Anterior cingulate cortex (tissue), 58 donors: ENCODE measurements at regions not wholly inside any gene's neighbourhood (a gene's known extent, or its start where the extent isn't known, plus 50 kb on each side); places are given as distances from the start of the nearest gene placed in this dataset.
"Not testable (repeated sequence)": the region's sequence is repeated elsewhere in the genome, so short reads cannot be mapped to it uniquely, and the experiment has no call there.

Source experiments
- DNase-seq, 58 donors: peaks; one replicate each; lab custom pipeline; 2025; lab: John Stamatoyannopoulos, UW

DNA sequence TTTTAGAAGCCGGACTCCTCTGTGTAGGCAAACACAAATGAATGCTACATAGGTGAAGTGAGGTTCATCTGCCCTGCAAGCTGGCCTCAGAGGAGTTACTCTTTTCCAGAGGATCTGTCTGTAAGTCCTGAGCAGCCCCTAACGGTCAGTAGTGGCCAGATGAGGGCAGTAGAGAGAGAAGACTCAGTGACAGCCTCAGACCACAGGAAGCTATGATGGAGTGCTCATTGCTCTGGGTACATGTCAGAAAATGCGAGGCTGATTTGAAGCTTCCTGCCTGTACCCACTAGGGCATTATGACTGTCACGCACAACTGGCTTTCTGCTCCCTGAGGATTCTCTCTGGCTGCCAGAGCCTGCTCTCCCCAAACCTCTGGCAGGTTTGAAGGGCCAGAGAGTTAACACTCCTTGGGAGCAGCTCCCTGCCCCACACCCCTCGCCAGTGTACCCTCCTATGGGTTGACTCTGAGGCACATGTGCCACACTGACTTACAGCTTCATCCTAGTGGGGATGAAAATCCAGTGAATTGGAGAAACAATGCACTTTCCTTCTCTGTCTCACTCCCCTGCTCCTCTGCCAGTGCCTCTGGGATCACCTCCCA, 141.5 kb downstream of the GABRG2 start:
- DNase-seq, result peak in 36 of 58 donors; percentile 1 to 50 (median 10)

DNA sequence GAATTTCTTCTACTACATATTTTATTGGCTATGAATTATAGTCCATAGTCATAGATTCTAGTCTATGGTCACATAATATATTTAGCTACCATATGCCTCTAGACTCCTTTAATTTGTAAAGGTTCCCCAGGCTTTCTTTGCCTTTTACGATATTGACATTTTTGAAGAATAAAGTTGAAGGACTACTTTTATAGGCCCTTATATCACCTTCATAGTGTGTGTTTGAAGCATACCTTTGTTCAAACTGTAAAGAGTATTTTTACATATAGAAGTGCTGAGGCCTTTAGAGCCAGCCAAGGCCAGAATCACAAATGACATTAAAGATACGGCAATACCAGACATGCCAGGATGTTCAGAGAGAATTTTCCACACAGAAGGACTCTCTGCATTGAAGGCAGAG, 147.0 kb downstream of the GABRG2 start:
- DNase-seq, result no peak

DNA sequence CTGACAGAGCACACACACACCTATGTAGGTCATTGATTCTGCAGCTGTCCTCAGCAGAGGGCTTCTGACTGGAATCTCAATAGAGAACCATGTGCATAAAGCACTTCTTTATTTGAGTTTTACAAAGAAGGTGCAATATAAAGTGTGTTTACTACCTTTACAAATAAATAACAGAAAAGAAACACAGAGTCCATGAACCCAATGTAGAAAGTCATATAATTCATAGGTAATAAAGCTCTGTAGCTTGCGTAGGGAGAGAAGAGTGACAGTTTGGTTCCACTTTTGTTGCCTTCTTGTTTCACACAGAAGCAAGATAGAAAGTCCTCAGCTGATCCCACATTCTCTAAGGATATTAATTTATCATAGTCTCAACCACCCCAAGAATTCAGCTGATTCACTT, 149.5 kb downstream of the GABRG2 start:
- DNase-seq, result no peak

DNA sequence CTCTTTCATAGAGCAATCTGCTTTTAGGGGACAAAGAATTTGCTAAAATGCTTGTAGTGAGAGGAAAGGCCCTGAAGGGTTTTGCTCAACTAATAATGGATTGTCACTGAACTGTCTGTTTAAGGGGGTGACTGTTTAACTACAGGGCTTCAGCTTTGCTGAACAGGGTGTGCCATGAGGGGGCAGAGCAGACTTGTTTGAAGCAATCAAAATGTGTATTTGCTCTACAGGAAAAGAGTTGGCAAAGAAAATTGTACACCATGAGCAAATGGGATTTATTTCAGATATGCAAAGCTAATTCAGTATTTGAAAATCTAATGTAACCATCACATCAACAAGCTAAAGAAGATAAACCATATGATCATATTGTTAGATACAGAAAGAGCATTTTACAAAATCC, 154.3 kb downstream of the GABRG2 start:
- no peak for DNase-seq

DNA sequence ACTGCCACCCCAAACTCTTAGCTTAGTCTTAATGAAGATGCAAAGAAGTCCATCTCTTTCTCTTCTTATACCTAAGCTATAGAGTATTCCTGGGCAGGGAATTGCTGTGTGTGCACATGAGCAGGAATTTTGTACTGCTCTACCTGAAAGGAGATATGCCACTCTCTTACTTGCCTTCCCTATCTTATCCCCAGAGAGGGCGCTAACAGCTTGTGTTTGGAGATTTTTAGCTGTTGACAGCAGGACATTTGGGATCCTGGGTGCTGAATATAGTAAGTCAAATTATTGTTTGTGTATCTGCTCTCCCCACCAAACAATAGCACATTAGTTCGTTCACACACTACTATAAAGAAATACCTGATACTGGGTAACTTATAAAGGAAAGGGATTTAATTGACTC, 159.5 kb downstream of the GABRG2 start:
- DNase-seq, result no peak

DNA sequence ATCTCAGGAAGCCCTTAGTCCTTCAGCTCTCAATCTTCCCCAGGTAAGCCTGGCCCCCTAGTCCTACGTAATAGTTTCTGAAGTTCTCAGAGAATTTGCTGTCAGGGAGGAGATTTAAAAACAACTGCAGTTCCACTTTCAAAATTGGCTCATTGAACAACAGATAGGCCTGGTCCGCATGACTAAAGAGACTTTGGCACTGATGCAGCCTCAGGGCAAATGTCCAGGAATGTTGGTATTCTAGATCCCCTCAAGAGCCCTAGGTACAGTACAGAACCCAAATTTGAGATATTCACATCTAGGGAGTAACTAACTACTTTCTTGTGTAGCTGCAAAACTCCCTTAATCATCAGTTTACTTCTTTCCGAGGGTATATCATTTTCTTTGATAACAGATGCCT, 162.8 kb downstream of the GABRG2 start:
- DNase-seq, result no peak

DNA sequence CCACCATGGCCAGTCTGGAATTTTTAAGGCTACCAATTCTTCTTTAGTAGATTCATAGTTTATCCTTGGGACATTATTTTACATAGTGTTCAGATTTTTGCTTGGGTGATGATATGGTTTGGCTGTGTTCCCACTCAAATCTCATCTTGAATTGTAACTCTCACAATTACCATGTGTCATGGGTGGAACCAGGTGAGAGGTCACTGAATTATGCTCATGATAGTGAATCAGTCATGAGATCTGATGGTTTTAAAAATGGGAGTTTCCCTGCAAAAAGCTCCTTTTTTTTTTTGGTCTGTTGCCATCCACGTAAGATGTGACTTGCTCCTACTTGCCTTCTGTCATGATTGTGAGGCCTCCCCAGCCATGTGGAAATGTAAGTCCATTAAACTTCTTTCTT, 163.9 kb downstream of the GABRG2 start:
- DNase-seq, result no peak

DNA sequence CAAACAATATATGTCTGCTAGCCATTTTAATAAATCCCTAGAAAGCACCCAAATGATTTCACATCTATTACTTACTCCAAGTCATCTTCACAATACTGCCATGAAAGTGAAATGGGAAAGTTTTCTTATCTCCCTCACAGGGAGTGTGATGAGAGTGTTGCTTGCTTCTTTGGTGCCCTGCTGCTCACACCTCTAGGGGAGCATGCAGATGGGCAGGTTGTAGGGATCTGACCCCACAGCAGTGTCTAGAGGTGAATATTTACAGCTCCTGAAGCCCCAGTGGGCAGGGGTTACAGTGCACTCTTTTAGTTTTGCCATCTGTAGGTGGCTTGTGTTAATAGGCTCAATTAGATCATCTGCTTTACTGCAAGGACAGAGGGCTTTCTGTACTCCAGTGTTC, 173.2 kb downstream of the GABRG2 start:
- no peak for DNase-seq

DNA sequence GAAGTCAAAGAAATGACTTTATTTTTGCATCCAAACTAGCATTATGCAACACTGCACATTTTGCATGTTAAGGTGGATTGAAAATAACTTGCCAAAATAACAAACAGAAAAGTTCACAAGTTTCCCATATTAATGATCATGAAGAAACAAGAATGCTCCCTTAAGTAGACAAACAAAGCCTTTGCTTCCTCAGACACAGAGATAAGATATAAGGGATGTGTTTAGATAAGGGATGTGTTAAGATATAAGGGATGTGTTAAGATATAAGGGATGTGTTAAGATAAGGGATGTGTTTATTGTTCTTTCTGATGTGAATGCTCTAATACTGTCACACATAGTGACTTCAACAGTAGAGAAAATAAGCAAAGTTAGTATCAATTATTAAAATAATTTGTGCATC, 174.8 kb downstream of the GABRG2 start:
- no peak for DNase-seq

DNA sequence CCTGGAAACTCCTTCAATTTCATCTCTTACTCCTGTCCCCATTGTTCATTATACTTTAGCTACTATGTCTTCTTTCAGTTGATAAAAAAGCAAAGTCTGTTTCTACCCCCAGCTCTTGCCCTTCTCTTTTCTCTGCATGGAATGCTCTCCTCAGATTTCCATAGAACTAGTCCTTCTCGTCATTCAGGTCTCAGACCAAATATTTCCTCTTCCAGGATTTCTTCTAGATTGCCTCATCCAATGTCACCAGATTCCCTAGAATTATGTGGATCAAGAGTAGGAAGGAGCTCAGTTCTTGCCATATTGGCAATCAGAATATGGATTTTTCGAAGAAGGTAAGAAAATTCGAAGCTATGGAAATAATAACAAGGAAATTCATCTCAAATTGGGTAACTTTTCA, 176.1 kb downstream of the GABRG2 start:
- DNase-seq, result no peak

DNA sequence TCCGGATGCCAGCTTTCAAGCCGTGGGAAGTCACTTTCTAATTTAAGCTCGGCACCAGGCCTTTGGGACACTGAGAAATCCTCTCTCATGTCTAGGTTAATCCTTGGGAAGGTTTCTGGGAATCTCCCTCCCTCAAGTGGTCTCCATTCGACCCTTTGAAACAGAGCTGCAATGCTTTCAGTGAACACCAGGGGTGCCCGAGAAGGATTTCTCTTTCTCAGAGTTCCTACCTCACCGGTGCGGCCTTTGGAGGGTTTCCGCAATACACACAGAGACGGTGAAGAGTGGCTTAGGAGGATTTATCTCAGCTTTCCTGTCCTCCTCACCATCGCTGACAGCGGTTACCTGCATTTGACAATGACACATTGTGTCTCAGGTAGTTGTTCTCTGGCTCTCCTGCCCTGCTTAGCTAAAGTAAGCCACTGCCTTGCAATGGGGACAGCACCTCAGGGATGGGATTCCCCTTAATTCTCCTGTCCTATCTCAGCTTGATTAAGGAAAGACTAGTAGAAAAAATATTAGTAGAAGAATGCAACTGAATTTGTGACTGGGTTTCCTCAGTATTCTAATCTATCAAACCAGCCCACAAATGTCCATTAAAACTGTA, 180.6 kb downstream of the GABRG2 start:
- DNase-seq, result no peak

DNA sequence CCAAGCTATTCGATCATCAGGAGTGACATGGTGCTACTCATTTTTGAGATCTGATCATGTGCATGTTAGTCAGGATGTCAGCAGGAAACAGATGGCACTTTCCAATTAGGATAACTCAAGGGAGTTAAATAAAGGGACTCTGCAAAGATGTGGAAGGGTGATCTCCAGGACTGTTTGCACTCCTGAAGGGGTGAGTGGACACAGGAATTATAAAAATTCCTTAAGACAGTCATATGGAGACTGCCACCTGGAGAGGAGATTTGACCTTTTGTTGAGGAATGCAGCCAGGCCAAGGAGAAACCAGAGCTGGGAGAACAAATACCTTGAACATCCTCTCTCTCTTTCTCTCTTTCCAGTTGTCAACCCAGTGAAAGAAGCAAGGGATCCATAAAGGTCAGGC, 189.1 kb downstream of the GABRG2 start:
- no peak for DNase-seq

DNA sequence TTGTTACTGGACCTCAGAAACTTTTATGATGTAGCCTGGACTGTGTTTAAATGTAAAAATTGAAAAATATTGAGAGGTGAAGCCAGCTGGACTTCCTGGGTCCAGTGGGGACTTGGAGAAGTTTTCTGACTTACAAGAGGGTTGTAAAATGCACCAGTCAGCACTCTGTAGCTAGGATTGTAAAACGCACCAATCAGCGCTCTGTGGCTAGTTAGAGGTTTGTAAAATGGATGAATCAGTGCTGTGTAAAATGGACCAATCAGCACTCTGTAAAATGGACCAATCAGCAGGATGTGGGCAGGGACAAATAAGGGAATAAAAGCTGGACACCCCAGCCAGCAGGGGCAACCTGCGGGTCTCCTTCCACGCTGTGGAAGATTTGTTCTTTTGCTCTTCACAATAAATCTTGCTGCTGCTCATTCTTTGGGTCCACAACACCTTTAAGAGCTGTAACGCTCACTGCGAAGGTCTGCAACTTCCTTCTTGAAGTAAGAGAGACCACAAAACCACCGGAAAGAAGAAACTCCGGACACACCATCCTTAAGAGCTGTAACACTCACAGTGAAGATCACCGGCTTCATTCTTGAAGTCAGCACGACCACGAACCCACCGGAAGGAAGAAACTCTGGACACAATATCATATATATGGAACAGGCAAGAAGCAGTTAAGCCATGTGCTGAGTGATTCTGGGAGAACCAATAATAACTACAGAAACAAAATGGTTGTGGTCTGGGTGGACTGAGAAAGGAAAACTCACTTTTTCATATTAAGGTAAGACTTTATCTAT, 201.3 kb downstream of the GABRG2 start:
- DNase-seq, result no peak

DNA sequence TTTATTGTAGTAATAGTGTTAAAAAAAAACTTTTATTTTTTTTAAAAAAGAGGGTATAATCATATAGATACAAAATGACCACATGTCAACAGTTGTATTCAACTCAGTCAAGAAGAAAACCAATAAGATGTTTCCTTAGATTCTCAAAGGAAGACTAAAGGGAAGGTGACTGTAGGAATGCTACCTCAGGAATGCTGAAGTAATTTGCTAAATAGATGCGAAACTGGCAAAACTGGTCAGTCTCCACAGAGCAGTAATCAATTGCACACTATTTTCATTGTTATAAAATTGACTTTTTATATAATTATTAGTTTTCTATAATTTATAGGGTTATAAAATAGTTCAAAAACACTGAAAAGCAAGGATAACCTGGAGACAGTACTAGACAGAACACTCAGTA, 204.8 kb downstream of the GABRG2 start:
- no peak for DNase-seq

DNA sequence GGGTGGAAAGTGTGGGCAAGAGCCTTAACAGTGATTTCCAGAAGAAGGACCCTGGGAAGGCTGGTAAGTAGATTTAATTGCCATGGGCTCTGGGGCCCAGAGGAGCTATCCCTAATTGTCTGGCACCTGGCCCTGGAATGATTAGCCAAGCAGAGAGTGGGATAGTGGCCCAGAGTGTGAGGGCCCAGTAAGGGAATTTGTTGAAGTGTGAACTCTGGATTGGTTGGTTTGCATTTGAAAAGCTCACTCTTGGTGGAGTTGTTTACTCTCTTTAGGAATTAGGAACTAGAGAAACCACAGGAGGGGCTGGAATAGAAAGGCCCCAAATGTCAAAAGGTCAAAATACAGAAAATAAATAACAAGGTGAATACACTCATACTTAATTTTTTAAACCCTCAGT, 207.1 kb downstream of the GABRG2 start:
- peak in 27 of 58 donors; percentile 1 to 40 (median 8) for DNase-seq

DNA sequence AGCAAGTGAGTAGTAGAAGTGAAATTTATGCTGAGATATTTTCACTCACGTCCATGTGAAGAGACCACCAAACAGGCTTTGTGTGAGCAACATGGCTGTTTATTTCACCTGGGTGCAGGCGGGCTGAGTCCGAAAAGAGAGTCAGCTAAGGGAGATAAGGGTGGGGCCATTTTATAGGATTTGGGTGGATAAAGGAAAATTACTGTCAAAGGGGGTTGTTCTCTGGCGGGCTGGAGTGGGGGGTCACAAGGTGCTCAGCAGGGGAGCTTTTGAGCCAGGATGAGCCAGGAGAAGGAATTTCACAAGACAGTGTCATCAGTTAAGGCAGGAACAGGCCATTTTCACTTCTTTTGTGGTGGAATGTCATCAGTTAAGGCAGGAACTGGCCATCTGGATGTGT, 207.8 kb downstream of the GABRG2 start:
- DNase-seq, result not testable (repeated sequence)

DNA sequence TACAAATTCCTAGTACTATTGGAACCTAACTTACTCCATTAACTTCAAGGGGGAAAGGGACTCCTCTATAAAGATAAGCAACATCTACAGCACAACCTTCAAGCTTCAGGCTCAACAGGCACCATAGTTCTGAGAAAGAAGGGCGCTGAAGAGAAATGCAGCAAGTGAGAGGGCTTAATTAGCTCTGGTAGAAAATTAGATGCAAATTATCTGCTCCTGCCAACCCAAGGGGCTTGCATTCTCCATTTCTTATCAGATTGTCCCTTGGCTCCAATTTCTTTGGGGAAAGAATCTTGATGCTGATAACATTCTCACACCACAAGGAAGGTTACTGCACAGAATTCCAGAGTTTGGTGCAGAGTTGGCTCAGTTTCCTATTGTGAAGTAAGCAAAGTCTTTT, 214.6 kb downstream of the GABRG2 start:
- DNase-seq, result no peak

DNA sequence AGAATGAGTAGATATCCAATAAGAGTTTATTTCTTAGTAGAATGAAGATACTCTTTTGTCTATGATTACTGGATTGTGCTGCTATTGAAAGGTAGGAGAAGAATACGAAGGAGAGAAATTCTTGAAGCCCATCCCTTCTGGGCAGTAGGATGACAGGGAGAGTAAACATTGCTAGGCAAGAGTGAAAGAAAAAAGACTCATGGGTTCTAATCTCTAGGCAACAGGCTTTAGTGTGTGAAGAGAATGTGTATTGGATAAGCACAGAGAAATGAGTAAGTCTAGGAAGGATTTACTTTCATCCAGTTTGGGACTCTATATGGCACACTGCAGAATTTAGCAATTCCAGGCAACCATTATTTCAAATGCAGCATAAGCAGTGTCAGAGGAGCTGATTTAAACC, 216.0 kb downstream of the GABRG2 start:
- DNase-seq, result no peak

DNA sequence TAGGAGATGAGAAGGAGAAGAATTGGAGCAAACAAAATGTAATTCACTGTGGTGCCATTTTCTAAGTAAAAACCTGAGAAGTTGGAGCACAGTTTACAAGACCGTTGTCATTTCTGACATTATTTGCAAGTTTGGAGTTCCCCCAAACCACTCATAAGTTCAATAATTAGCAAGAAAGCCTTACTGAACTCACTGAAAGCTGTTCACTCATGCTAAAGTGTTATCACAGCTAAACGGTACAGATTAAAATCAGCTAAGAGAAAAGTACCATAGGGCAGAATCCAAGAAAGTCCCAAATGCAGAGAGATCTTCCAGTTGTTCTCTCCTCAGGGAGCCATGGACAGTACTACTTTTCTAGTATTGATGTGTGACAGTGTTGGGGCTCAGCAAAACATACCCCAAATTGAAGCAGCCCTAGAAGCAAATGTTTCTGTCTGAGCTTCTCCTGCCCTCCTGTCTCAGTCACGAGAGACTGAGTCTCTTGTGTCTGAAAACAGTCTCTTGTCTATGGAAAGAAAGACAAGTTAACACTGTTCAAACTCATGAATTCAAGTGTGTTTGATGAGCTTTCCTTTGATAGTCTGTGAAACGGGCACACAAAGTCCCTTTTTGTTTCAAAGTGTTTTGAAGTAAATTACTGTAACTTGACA, 221.2 kb downstream of the GABRG2 start:
- no peak for DNase-seq

DNA sequence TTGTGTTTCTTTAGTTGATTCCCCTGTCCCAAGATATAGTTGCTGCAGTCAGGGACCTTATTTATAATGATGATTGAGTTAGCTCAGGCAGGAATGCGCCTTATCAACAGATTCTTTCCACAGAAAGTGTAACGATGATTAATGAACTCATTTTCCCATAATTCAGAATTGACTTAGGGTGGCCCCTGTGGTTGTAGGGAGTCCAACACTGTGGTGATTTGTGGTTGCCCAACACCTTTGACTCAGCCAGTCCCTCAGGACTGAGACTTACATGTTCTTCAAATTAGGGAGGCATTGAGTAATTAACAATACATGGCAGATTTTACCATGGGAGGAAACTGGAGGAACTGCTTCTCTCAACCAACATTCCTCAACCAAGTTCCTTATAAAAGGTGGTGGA, 221.9 kb downstream of the GABRG2 start:
- DNase-seq, result no peak

DNA sequence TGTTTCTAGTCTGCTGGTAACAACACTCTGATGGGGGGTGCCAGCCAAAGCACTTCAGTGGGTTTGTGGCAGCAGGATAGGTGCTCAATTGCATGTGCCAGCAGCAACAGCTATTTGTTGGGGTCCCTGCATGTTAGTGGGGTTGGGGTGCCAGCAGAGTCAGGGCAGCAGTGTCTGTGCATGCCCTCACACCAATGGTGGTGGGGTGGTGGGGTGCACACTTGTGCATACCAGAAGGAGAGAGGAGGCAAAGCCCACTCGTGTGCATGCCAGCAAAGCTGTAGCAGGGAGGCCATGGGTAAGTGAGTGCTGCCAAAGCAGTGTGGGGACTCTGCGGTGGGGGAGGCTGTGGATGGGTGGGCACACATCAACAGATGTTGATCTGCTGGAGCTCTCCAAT, 232.2 kb downstream of the GABRG2 start:
- no peak for DNase-seq

DNA sequence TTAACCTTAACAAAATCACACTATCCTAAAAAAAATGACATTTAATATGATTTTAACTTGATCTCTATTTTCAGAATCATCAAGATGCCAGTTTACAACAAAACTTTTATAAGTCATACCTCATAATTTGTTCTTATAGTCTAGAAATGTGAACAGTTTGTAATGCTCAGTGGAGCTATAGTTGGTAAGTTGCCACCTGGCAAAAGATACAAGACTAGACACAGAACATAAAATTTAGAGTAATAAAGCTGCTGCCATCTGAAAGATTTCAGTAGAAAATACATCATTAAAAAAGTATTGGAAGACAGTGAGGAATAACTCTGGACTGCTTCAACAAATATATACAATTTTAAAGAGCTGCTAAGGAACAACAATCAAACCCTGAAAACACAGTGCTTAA, 233.8 kb downstream of the GABRG2 start:
- DNase-seq, result no peak
